Upper lobe of left lung (tissue), 6 donors: ENCODE measurements at regions not wholly inside any gene's neighbourhood (a gene's known extent, or its start where the extent isn't known, plus 50 kb on each side); places are given as distances from the start of the nearest gene placed in this dataset.

ENCODE experiments used
- ATAC-seq, 2 donors: fragments of 200-7000 bp; cut with Tn5 transposase; one replicate each; pipeline ENCODE4 v1.9.1; 2022; ENCODE audit warnings: mild to moderate bottlenecking in 2 of 2, moderate library complexity in 2 of 2; ENCODE audit not compliant: low FRiP score in 2 of 2
- DNase-seq, 2 donors: peaks; one replicate each; pipeline ENCODE4 v3.0.0-alpha.2; 2019 to 2020
- H3K27ac ChIP-seq, 4 donors: fragments of 200-600 bp; sonication (generic); one replicate each; pipeline ENCODE4 v1.5.1; 2016 to 2019
- H3K27me3 ChIP-seq, 4 donors: fragments of 200-600 bp; sonication (generic); one replicate each; pipeline ENCODE4 v1.5.1; 2017 to 2019
- H3K36me3 ChIP-seq, 4 donors: fragments of 200-600 bp; sonication (generic); one replicate each; pipeline ENCODE4 v1.5.1; 2016 to 2019
- H3K4me1 ChIP-seq, 4 donors: fragments of 200-600 bp; sonication (generic); one replicate each; pipeline ENCODE4 v1.5.1; 2018 to 2019
- H3K4me3 ChIP-seq, 4 donors: fragments of 200-600 bp; sonication (generic); one replicate each; pipeline ENCODE4 v1.5.1; 2017 to 2019; ENCODE audit warnings: mild to moderate bottlenecking in 2 of 4, moderate library complexity in 1 of 4
- H3K9me3 ChIP-seq, 4 donors: fragments of 200-600 bp; sonication (generic); one replicate each; pipeline ENCODE4 v1.5.1; 2018 to 2019
- EP300 ChIP-seq, 4 donors: sonication (generic); formaldehyde crosslinking; IDR thresholded peaks; one replicate each; pipeline ENCODE4 v1.5.1; 2017; ENCODE audit warnings: antibody characterized with exemption in 4 of 4, control low read depth in 2 of 4
- POLR2A ChIP-seq, 4 donors: fragments of 450-650 bp; IDR thresholded peaks; one replicate each; pipeline ENCODE4 v1.5.1; 2016 to 2017; ENCODE audit warnings: antibody characterized with exemption in 4 of 4, mild to moderate bottlenecking in 2 of 4
- POLR2AphosphoS5 ChIP-seq, 2 donors: sonication (generic); formaldehyde crosslinking; IDR thresholded peaks; one replicate each; pipeline ENCODE4 v1.5.1; 2017; ENCODE audit warnings: antibody characterized with exemption in 2 of 2
- WGBS, 2 donors: methylation state at CpG; one replicate each; pipeline ENCODE4 v1.1.5; 2017 to 2018; 5-methylcytosine and 5-hydroxymethylcytosine counted together
- TF ChIP-seq, protein P1 (sequence below), 6 experiments: fragments of 450-650 bp in 4 of 6; fragments of 200-600 bp in 2 of 6; sonication (generic) in 2 of 6; IDR thresholded peaks; one replicate each; pipeline ENCODE4 v1.5.1; 2016 to 2019; ENCODE audit warnings: antibody characterized with exemption in 6 of 6
- donor health status: DM: no; HTN: no; CAD: no; lungs with moderate emphysema.
- donor health status: DM: no; HTN: yes; CAD: no; lungs with severe emphysema.

- 79 to 93% methylated on average over 13 of the region's 13 CpGs for whole genome bisulfite sequencing, 2 donors
- Histone ChIP-seq H3K4me3 (no peak overlapping the region), H3K9me3 (no peaks in the 10 kb centered on the region), H3K27ac (no peak overlapping the region), H3K27me3 (no peaks in the 10 kb centered on the region), H3K36me3 (no peaks in the 10 kb centered on the region), H3K4me1 (peaks cover 0 to 19% (median 8%) of the 10 kb centered on the region in 4 donors)
- DNase-seq (no peak), ATAC-seq (no peak)
- TF ChIP-seq POLR2A (IDR thresholded peaks at IDR 0.05) (no peak), POLR2AphosphoS5 (IDR thresholded peaks at IDR 0.05) (no peak), EP300 (IDR thresholded peaks at IDR 0.05) (no peak)
- TF ChIP-seq, protein P1, sequence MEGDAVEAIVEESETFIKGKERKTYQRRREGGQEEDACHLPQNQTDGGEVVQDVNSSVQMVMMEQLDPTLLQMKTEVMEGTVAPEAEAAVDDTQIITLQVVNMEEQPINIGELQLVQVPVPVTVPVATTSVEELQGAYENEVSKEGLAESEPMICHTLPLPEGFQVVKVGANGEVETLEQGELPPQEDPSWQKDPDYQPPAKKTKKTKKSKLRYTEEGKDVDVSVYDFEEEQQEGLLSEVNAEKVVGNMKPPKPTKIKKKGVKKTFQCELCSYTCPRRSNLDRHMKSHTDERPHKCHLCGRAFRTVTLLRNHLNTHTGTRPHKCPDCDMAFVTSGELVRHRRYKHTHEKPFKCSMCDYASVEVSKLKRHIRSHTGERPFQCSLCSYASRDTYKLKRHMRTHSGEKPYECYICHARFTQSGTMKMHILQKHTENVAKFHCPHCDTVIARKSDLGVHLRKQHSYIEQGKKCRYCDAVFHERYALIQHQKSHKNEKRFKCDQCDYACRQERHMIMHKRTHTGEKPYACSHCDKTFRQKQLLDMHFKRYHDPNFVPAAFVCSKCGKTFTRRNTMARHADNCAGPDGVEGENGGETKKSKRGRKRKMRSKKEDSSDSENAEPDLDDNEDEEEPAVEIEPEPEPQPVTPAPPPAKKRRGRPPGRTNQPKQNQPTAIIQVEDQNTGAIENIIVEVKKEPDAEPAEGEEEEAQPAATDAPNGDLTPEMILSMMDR (IDR thresholded peaks at IDR 0.05): no peak
Observed at GRCh38 chr3:196131921-196132320, 50.0 kb upstream of the TFRC start.
